IMR-90 (cell line): ENCODE measurements at regions not wholly inside any gene's neighbourhood (a gene's known extent, or its start where the extent isn't known, plus 50 kb on each side); places are given as distances from the start of the nearest gene placed in this dataset.

ENCODE experiments used
- ATAC-seq: fragments of 200-7000 bp; cut with Tn5 transposase; 2 replicates; pipeline ENCODE4 v1.9.1; 2020; ENCODE audit warnings: low read depth, mild to moderate bottlenecking, moderate library complexity
- BruUV-seq: library from RNA; stranded (reverse); fragments of 400-500 nt; replicated peaks from 2 replicates; lab custom pipeline; 2021; lab: Mats Ljungman, UMichigan
- CTCF ChIA-PET: fragments of 300-600 bp; formaldehyde crosslinking; extraction: SDS; loops from one replicate; lab custom pipeline; 2021; ENCODE audit warnings: antibody characterized with exemption; lab: Yijun Ruan, JAX
- POLR2A ChIA-PET: fragments of 300-600 bp; sonication (Branson Sonifier 250); formaldehyde crosslinking; loops from one replicate; lab custom pipeline; 2022; ENCODE audit warnings: antibody characterized with exemption; ENCODE audit not compliant: unreplicated experiment; lab: Charles Lee
- DNase-seq: peaks from one replicate; pipeline ENCODE4 v3.0.0; 2013
- H2AFZ ChIP-seq: replicated peaks from 2 replicates; pipeline ENCODE3; 2013; ENCODE audit warnings: low read length, mild to moderate bottlenecking; ENCODE audit not compliant: poor library complexity
- H2AK5ac ChIP-seq: 2 replicates; pipeline ENCODE4 v1.6.1; 2013; ENCODE audit warnings: low read depth, low read length, inconsistent platforms
- H2AK9ac ChIP-seq: replicated peaks from 2 replicates; pipeline ENCODE3; 2013; ENCODE audit warnings: mild to moderate bottlenecking, low read depth, low read length, moderate library complexity; ENCODE audit not compliant: poor library complexity
- H2BK120ac ChIP-seq: 2 replicates; pipeline ENCODE4 v1.6.1; 2013; ENCODE audit warnings: low read depth, low read length, inconsistent platforms
- H2BK15ac ChIP-seq: 3 replicates; pipeline ENCODE4 v1.6.1; 2013; ENCODE audit warnings: low read depth, low read length, inconsistent platforms
- H2BK20ac ChIP-seq: 2 replicates; pipeline ENCODE4 v1.6.1; 2013; ENCODE audit warnings: low read depth, mild to moderate bottlenecking, inconsistent platforms, low read length, moderate library complexity
- H2BK5ac ChIP-seq: 2 replicates; pipeline ENCODE4 v1.6.1; 2013; ENCODE audit warnings: mild to moderate bottlenecking, low read depth, low read length, inconsistent platforms; ENCODE audit not compliant: poor library complexity, severe bottlenecking
- H3K14ac ChIP-seq: replicated peaks from 2 replicates; pipeline ENCODE4 v1.6.1; 2013; ENCODE audit warnings: low read depth, low read length, inconsistent platforms
- H3K18ac ChIP-seq: 2 replicates; pipeline ENCODE4 v1.6.1; 2013; ENCODE audit warnings: low read depth, low read length, control low read depth
- H3K23ac ChIP-seq: 2 replicates; pipeline ENCODE4 v1.6.1; 2013; ENCODE audit warnings: low read depth, low read length, inconsistent platforms
- H3K27ac ChIP-seq: 2 replicates; pipeline ENCODE4 v1.5.1; 2013; ENCODE audit warnings: mild to moderate bottlenecking, control low read depth, low read length; ENCODE audit not compliant: insufficient read depth
- H3K27me3 ChIP-seq: 2 replicates; pipeline ENCODE4 v1.6.1; 2013; ENCODE audit warnings: low read length; ENCODE audit not compliant: control insufficient read depth, insufficient read depth
- H3K36me3 ChIP-seq: 2 replicates; pipeline ENCODE4 v1.6.1; 2013; ENCODE audit warnings: low read length, mixed read lengths; ENCODE audit not compliant: control insufficient read depth, insufficient read depth
- H3K4ac ChIP-seq: 2 replicates; pipeline ENCODE4 v1.6.1; 2013; ENCODE audit warnings: low read depth, low read length, inconsistent platforms
- H3K4me1 ChIP-seq: 2 replicates; pipeline ENCODE4 v1.6.1; 2013; ENCODE audit warnings: low read length, mixed read lengths; ENCODE audit not compliant: control insufficient read depth, insufficient read depth
- H3K4me2 ChIP-seq: 2 replicates; pipeline ENCODE4 v1.6.1; 2013; ENCODE audit warnings: low read depth, mild to moderate bottlenecking, control low read depth, low read length, moderate library complexity
- H3K4me3 ChIP-seq: 2 replicates; pipeline ENCODE4 v1.5.1; 2013; ENCODE audit warnings: low read depth, mild to moderate bottlenecking, control low read depth, low read length, moderate library complexity; ENCODE audit not compliant: insufficient read depth
- H3K56ac ChIP-seq: 2 replicates; pipeline ENCODE4 v1.6.1; 2013; ENCODE audit warnings: low read length, inconsistent platforms; ENCODE audit not compliant: insufficient read depth; ENCODE audit errors: extremely low read depth
- H3K79me1 ChIP-seq, 2 experiments: 2 replicates each; pipeline ENCODE4 v1.6.1; 2013; ENCODE audit warnings: low read length in 2 of 2, inconsistent platforms in 1 of 2, low read depth in 1 of 2
- H3K9ac ChIP-seq: 2 replicates; pipeline ENCODE4 v1.6.1; 2013; ENCODE audit warnings: low read depth, low read length, control low read depth
- H3K9me1 ChIP-seq: 2 replicates; pipeline ENCODE4 v1.6.1; 2013; ENCODE audit warnings: low read length, inconsistent platforms; ENCODE audit not compliant: insufficient read depth
- H3K9me3 ChIP-seq: 2 replicates; pipeline ENCODE4 v1.6.1; 2013; ENCODE audit warnings: low read length; ENCODE audit not compliant: control insufficient read depth, insufficient read depth
- H4K20me1 ChIP-seq: 2 replicates; pipeline ENCODE4 v1.6.1; 2013; ENCODE audit warnings: low read length, inconsistent platforms; ENCODE audit not compliant: insufficient read depth
- H4K5ac ChIP-seq: 2 replicates; pipeline ENCODE4 v1.6.1; 2013; ENCODE audit warnings: mild to moderate bottlenecking, low read depth, low read length, control low read depth
- H4K8ac ChIP-seq, 2 experiments: 2 replicates each; pipeline ENCODE4 v1.6.1; 2013; ENCODE audit warnings: low read depth in 2 of 2, low read length in 2 of 2, control low read depth in 1 of 2, inconsistent platforms in 1 of 2
- H4K91ac ChIP-seq: 2 replicates; pipeline ENCODE4 v1.6.1; 2013; ENCODE audit warnings: low read depth, low read length, inconsistent platforms; ENCODE audit not compliant: insufficient read depth
- BHLHE40 ChIP-seq: fragments of 150-350 bp; IDR thresholded peaks from 2 replicates; pipeline ENCODE4 v1.6.1; 2016; ENCODE audit warnings: mild to moderate bottlenecking, low read depth, low read length
- CEBPB ChIP-seq: IDR thresholded peaks from 2 replicates; pipeline ENCODE4 v1.6.1; 2012; ENCODE audit warnings: low read depth, low read length, improper control_type of control experiment
- CHD1 ChIP-seq: IDR thresholded peaks from 2 replicates; pipeline ENCODE4 v1.6.1; 2012; ENCODE audit warnings: low read depth, low read length, improper control_type of control experiment
- CTCF ChIP-seq: conservative IDR thresholded peaks from 2 replicates; pipeline ENCODE4 v1.5.1; 2012; ENCODE audit warnings: mild to moderate bottlenecking, low read depth, low read length, improper control_type of control experiment
- ELK1 ChIP-seq: fragments of 150-350 bp; IDR thresholded peaks from 2 replicates; pipeline ENCODE4 v1.6.1; 2016; ENCODE audit warnings: low read depth, mild to moderate bottlenecking, low read length, moderate library complexity, borderline replicate concordance
- FOS ChIP-seq: fragments of 150-350 bp; IDR thresholded peaks from 2 replicates; pipeline ENCODE4 v1.6.1; 2016; ENCODE audit warnings: low read depth, low read length
- MAFK ChIP-seq: IDR thresholded peaks from 2 replicates; pipeline ENCODE4 v1.6.1; 2012; ENCODE audit warnings: low read depth, low read length, improper control_type of control experiment
- MAZ ChIP-seq: IDR thresholded peaks from 2 replicates; pipeline ENCODE4 v1.6.1; 2012; ENCODE audit warnings: low read depth, mild to moderate bottlenecking, low read length, improper control_type of control experiment, moderate library complexity, borderline replicate concordance
- MXI1 ChIP-seq: IDR thresholded peaks from 2 replicates; pipeline ENCODE4 v1.6.1; 2012; ENCODE audit warnings: low read depth, mild to moderate bottlenecking, low read length, moderate library complexity, borderline replicate concordance
- NFE2L2 ChIP-seq: fragments of 150-350 bp; IDR thresholded peaks from 2 replicates; pipeline ENCODE4 v1.6.1; 2016; ENCODE audit warnings: low read depth, mild to moderate bottlenecking, low read length
- POLR2A ChIP-seq: IDR thresholded peaks from 2 replicates; pipeline ENCODE4 v1.6.1; 2012; ENCODE audit warnings: mild to moderate bottlenecking, low read depth, low read length
- RAD21 ChIP-seq: IDR thresholded peaks from 2 replicates; pipeline ENCODE4 v1.6.1; 2012; ENCODE audit warnings: low read length, improper control_type of control experiment
- RCOR1 ChIP-seq: IDR thresholded peaks from 2 replicates; pipeline ENCODE4 v1.6.1; 2012; ENCODE audit warnings: mild to moderate bottlenecking, low read length, improper control_type of control experiment; ENCODE audit not compliant: insufficient replicate concordance
- RFX5 ChIP-seq: IDR thresholded peaks from 2 replicates; pipeline ENCODE4 v1.8.0; 2012; ENCODE audit warnings: low read depth, mild to moderate bottlenecking, low read length, moderate library complexity
- SMC3 ChIP-seq: fragments of 150-350 bp; IDR thresholded peaks from 2 replicates; pipeline ENCODE4 v1.6.1; 2016; ENCODE audit warnings: low read depth, mild to moderate bottlenecking, antibody characterized with exemption, low read length, moderate library complexity
- WGBS, 2 experiments: methylation state at CpG; one replicate each; pipeline versions ENCODE4 v1.1.5 to v1.1.7; 2013; ENCODE audit warnings: missing lambda C conversion rate in 2 of 2; ENCODE audit not compliant: insufficient read length in 1 of 2; ENCODE audit errors: extremely low coverage in 2 of 2; 5-methylcytosine and 5-hydroxymethylcytosine counted together
- dilution Hi-C: fragments of 300-500 bp; cut with HindIII; formaldehyde crosslinking; loops from one replicate; pipeline ENCODE4 v1.14.3; 2018; ENCODE audit warnings: low sequenced_read_pairs; ENCODE audit not compliant: unreplicated experiment
- in situ Hi-C: fragments of 300-500 bp; cut with MboI; formaldehyde crosslinking; loops from 3 replicates; pipeline ENCODE4 v1.14.3; 2019; ENCODE audit warnings: low sequenced_read_pairs, inconsistent platforms, mixed read lengths
- intact Hi-C: fragments of 100-400 bp; cut with micrococcal nuclease; formaldehyde crosslinking; loops from 2 replicates; pipeline ENCODE4 v1.10.0; 2022
- TF ChIP-seq, protein P1 (sequence below): fragments of 150-350 bp; IDR thresholded peaks from 2 replicates; pipeline ENCODE4 v1.6.1; 2017; ENCODE audit warnings: mild to moderate bottlenecking, antibody characterized with exemption, low read length, low read depth

DNA sequence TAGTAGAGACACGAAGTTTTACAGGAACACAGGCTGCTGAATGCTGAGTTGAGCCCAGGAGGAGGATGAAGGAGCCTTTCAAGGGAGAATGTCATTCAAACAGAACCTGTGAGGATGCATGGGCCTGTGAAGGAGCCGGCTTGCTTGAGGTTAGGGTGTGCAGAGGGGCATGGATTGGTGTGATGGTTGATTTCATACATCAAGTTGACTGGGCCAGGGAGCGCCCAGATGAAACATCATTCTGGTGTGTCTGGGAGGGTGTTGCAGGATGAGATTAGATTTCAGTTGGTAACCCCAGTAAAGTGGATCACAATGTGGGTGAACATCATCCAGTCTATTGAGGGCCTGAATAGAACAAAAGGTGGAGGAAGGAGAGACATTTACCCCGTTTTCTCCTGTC, 243.6 kb downstream of the EDEM1 start:
- POLR2A ChIA-PET, result no interaction called here
- Histone ChIP-seq H3K27me3 (no peaks in the 10 kb centered on the region), H4K5ac (no peak overlapping the region), H3K23ac (no peak overlapping the region), H3K9me1 (no peaks in the 10 kb centered on the region), H4K20me1 (no peaks in the 10 kb centered on the region), H3K4ac (no peak overlapping the region), H4K8ac (no peak overlapping the region), H2BK20ac (no peak overlapping the region), H3K18ac (no peak overlapping the region), H3K36me3 (no peaks in the 10 kb centered on the region), H3K79me1 (no peaks in the 10 kb centered on the region), H2AFZ (no peak overlapping the region), H3K9me3 (peaks cover 5% of the 10 kb centered on the region; the same call in 1 of the 2 replicates), H3K27ac (no peak overlapping the region), H2BK5ac (no peak overlapping the region), H3K4me2 (no peak overlapping the region), H2BK120ac (no peak overlapping the region), H3K9ac (no peak overlapping the region), H2AK9ac (no peak overlapping the region), H2AK5ac (no peak overlapping the region), H2BK15ac (no peak overlapping the region), H4K91ac (no peak overlapping the region), H3K4me1 (no peaks in the 10 kb centered on the region), H3K56ac (no peak overlapping the region), H3K4me3 (no peak overlapping the region), H3K14ac (no peak overlapping the region)
- DNase-seq, result no peak
- CTCF ChIA-PET, result no interaction called here
- 30% methylated on average over 2 of the region's 4 CpGs; no CpG with 5 or more reads in 1 of the 2 experiments for WGBS, 2 experiments
- no TSS peak for BruUV-seq
- in situ Hi-C loops, result no loop called here
- intact Hi-C loops, result no loop called here
- TF ChIP-seq SMC3 (no peak), BHLHE40 (no peak), MAZ (no peak), CEBPB (no peak), NFE2L2 (no peak), POLR2A (no peak), RAD21 (no peak), MXI1 (no peak), RCOR1 (no peak), ELK1 (no peak), CTCF (no peak), MAFK (no peak), RFX5 (no peak), CHD1 (no peak), FOS (no peak)
- TF ChIP-seq, protein P1, sequence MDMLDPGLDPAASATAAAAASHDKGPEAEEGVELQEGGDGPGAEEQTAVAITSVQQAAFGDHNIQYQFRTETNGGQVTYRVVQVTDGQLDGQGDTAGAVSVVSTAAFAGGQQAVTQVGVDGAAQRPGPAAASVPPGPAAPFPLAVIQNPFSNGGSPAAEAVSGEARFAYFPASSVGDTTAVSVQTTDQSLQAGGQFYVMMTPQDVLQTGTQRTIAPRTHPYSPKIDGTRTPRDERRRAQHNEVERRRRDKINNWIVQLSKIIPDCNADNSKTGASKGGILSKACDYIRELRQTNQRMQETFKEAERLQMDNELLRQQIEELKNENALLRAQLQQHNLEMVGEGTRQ, result no peak
- ATAC-seq, result no peak
- dilution Hi-C loops, result no loop called here
